Mucosa of gallbladder (tissue), 1 donor: ENCODE measurements at regions not wholly inside any gene's neighbourhood (a gene's known extent, or its start where the extent isn't known, plus 50 kb on each side); places are given as distances from the start of the nearest gene placed in this dataset.

Experiments used
- DNase-seq: peaks from one replicate; pipeline ENCODE4 v3.0.0-alpha.2; 2020; ENCODE audit warnings: low spot score
- donor health status: DM: no; HTN: no; CAD: no.

GRCh38 chr4:175125410-175126068 lies 207.4 kb downstream of the ADAM29 start:
- DNase-seq: no peak

- DNase-seq: no peak
These were observed 209.2 kb downstream of the ADAM29 start for GRCh38 chr4:175127314-175127713.

GRCh38 chr4:175129797-175130196 lies 211.6 kb downstream of the ADAM29 start:
- no peak for DNase-seq

GRCh38 chr4:175139205-175139604 lies 221.0 kb downstream of the ADAM29 start:
- no peak for DNase-seq

GRCh38 chr4:175143116-175143515 lies 225.0 kb downstream of the ADAM29 start:
- no peak for DNase-seq

GRCh38 chr4:175146799-175147198 lies 228.6 kb downstream of the ADAM29 start:
- no peak for DNase-seq

GRCh38 chr4:175147233-175147632 lies 229.1 kb downstream of the ADAM29 start:
- DNase-seq: no peak

- DNase-seq: no peak
These were observed 247.9 kb downstream of the ADAM29 start for GRCh38 chr4:175166020-175166419.

GRCh38 chr4:175176710-175177109 lies 258.6 kb downstream of the ADAM29 start:
- DNase-seq: no peak

GRCh38 chr4:175190654-175191053 lies 272.5 kb downstream of the ADAM29 start:
- no peak for DNase-seq

GRCh38 chr4:175198056-175198455 lies 279.9 kb downstream of the ADAM29 start:
- no peak for DNase-seq

- no peak for DNase-seq
These were observed 297.1 kb downstream of the ADAM29 start for GRCh38 chr4:175215208-175215607.

GRCh38 chr4:175215657-175216056 lies 297.5 kb downstream of the ADAM29 start:
- no peak for DNase-seq

- no peak for DNase-seq
These were observed 311.0 kb downstream of the ADAM29 start for GRCh38 chr4:175229154-175229553.

- DNase-seq: no peak
These were observed 316.0 kb downstream of the ADAM29 start for GRCh38 chr4:175234162-175234561.

- no peak for DNase-seq
These were observed 320.8 kb downstream of the ADAM29 start for GRCh38 chr4:175238827-175239517.

- DNase-seq: no peak
These were observed 328.8 kb downstream of the ADAM29 start for GRCh38 chr4:175246941-175247340.

GRCh38 chr4:175252642-175253041 lies 334.5 kb downstream of the ADAM29 start:
- no peak for DNase-seq

GRCh38 chr4:175253184-175253902 lies 335.2 kb downstream of the ADAM29 start:
- DNase-seq: no peak

GRCh38 chr4:175263537-175263936 lies 345.4 kb downstream of the ADAM29 start:
- DNase-seq: no peak

- DNase-seq: no peak
These were observed 353.0 kb downstream of the ADAM29 start for GRCh38 chr4:175271010-175271630.

GRCh38 chr4:175273995-175274753 lies 356.0 kb downstream of the ADAM29 start:
- no peak for DNase-seq
